ENCODE measurements at regions not wholly inside any gene's neighbourhood (a gene's known extent, or its start where the extent isn't known, plus 50 kb on each side); places are given as distances from the start of the nearest gene placed in this dataset.
"Not testable (repeated sequence)": the region's sequence is repeated elsewhere in the genome, so short reads cannot be mapped to it uniquely, and the experiment has no call there.

DNA sequence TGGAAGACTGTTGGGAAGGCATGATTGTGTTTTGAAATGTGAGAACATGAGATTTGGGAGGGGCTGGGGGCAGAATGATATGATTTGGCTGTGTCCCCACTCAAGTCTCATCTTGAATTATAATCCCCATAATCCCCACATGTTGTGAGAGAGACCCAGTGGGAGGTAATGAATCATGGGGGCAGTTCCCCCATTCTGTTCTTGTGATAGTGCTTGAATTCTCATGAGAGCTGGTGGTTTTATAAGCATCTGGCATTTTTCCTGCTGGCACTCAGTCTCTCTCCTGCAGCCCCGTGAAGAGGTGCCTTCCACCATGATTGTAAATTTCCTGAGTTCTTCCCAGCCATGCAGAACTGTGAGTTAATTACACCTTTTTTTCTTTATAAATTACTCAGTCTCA, 430.5 kb downstream of the OTOL1 start:
- H3K9me3 ChIP-seq (ENCODE audit: insufficient read depth, low read depth, low read length), result peaks cover 20% of the 10 kb centered on the region
- H3K4me3 ChIP-seq (ENCODE audit: low read length), result no peak overlapping the region
- H3K4me1 ChIP-seq (ENCODE audit: insufficient read depth, low read length), result no peaks in the 10 kb centered on the region
- no peaks in the 10 kb centered on the region for H3K27me3 ChIP-seq (ENCODE audit: insufficient read depth, low read length)
- H3K36me3 ChIP-seq (ENCODE audit: insufficient read depth, low read depth, low read length), result no peaks in the 10 kb centered on the region
- H3K9ac ChIP-seq (ENCODE audit: low read depth, low read length), result no peak overlapping the region
- no peak overlapping the region for H3K27ac ChIP-seq (ENCODE audit: low read length)

DNA sequence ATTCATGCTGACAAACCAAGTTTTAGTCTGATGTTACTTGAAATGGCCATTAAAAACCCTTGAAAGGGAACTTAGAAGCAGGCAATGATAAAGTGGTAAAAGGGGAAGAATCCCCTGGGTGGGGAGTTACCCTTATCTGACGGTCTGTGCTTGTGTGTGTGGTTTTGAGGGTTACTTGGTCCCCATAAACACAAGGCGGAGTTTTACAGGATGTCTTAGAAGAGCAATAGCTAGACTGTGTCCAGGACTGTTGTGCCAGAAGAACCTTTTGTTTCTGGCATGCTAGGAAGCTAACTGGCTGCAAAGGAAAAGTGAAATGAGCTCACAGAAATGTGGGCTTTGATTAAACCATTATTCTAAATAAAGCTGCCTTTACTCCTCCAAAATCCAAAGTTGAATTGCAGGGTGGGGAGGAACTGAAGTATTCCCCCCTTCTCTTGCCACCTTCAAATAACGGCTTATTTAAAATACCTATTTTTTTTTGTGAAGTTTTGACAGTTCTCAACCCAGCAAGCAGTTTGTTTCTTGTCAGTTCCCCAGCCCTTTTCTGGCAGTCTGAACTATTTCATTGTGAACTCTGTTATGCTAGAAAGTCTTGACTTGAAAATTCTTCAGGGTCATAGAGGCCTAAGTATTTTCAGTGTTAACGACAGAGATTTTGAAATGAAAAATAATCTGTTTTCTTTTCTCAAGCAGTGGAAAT, 443.5 kb downstream of the OTOL1 start:
- Histone ChIP-seq H3K36me3 (ENCODE audit: insufficient read depth, low read depth, low read length) (no peaks in the 10 kb centered on the region), H3K9me3 (ENCODE audit: insufficient read depth, low read depth, low read length) (no peaks in the 10 kb centered on the region; the same call in 1 of the 2 replicates), H3K4me3 (ENCODE audit: low read length) (no peak overlapping the region), H3K27me3 (ENCODE audit: insufficient read depth, low read length) (no peaks in the 10 kb centered on the region), H3K27ac (ENCODE audit: low read length) (no peak overlapping the region), H3K9ac (ENCODE audit: low read depth, low read length) (no peak overlapping the region), H3K4me1 (ENCODE audit: insufficient read depth, low read length) (no peaks in the 10 kb centered on the region; the same call in 1 of the 2 replicates)

DNA sequence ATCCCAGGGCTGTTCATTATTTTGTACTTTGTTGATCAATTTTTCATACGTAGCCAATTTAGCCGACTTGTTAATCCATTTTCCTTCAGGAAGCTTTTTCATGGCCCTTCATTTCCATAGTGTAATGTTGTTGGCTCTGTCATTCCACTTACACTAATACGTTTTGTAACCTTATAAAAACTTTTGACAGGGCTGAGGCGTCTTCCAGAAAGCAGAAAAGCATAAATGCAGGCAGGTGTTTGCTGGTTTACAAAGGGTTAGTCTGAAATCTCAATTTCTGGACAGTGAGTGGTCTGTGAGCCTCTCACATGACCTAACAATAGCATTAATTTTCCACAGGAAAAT, 444.0 kb downstream of the OTOL1 start:
- Histone ChIP-seq H3K4me1 (ENCODE audit: insufficient read depth, low read length) (no peaks in the 10 kb centered on the region; the same call in 1 of the 2 replicates), H3K27ac (ENCODE audit: low read length) (no peak overlapping the region), H3K36me3 (ENCODE audit: insufficient read depth, low read depth, low read length) (no peaks in the 10 kb centered on the region), H3K9me3 (ENCODE audit: insufficient read depth, low read depth, low read length) (no peaks in the 10 kb centered on the region; the same call in 1 of the 2 replicates), H3K4me3 (ENCODE audit: low read length) (no peak overlapping the region), H3K9ac (ENCODE audit: low read depth, low read length) (no peak overlapping the region), H3K27me3 (ENCODE audit: insufficient read depth, low read length) (no peaks in the 10 kb centered on the region)

DNA sequence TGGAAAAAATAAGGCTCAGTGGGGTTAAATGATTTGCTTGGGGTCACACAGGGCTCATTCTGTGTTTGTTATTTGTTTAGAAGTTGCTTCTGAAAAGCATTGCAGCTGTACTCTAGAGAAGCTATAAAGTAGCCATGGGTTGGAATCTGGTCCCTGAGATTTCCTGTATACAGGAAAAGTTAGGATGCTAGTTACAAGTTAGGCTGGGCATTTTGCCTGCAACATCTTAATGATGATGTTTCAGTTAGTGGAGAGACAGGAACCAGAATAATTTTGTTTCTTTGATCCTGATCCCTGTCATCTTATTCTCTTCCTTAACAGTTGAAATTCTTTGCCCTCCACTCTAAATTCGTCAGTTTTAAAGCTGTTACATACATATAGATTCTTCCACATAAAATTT, 445.3 kb downstream of the OTOL1 start:
- no peak overlapping the region for H3K9ac ChIP-seq (ENCODE audit: low read depth, low read length)
- no peak overlapping the region for H3K27ac ChIP-seq (ENCODE audit: low read length)
- H3K4me3 ChIP-seq (ENCODE audit: low read length), result no peak overlapping the region
- H3K4me1 ChIP-seq (ENCODE audit: insufficient read depth, low read length), result no peaks in the 10 kb centered on the region; the same call in 1 of the 2 replicates
- no peaks in the 10 kb centered on the region for H3K36me3 ChIP-seq (ENCODE audit: insufficient read depth, low read depth, low read length)
- H3K27me3 ChIP-seq (ENCODE audit: insufficient read depth, low read length), result no peaks in the 10 kb centered on the region
- no peaks in the 10 kb centered on the region; the same call in 1 of the 2 replicates for H3K9me3 ChIP-seq (ENCODE audit: insufficient read depth, low read depth, low read length)

DNA sequence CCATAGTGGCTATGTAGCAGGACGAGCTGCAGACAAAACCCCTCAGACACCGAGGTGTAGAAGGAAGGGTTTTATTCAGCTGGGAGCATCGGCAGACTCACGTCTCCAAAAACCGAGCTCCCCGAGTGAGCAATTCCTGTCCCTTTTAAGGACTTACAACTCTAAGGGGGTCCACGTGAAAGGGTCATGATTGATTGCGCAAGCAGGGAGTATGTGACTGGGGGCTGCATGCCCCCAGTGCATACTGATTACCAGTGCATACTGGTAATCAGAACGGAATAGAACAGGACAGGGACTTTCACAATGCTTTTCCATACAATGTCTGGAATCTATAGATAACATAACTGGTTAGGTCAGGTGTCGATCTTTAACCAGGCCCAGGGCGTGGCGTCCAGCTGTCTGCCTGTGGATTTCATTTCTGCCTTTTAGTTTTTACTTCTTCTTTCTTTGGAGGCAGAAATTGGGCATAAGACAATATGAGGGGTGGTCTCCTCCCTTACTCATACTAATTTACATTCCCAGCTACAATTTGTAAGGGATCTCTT, 447.3 kb downstream of the OTOL1 start:
- not testable (repeated sequence) for H3K27me3 ChIP-seq (ENCODE audit: insufficient read depth, low read length); H3K4me3 ChIP-seq (ENCODE audit: low read length); H3K4me1 ChIP-seq (ENCODE audit: insufficient read depth, low read length); H3K9me3 ChIP-seq (ENCODE audit: insufficient read depth, low read depth, low read length); H3K9ac ChIP-seq (ENCODE audit: low read depth, low read length); H3K36me3 ChIP-seq (ENCODE audit: insufficient read depth, low read depth, low read length); H3K27ac ChIP-seq (ENCODE audit: low read length)

DNA sequence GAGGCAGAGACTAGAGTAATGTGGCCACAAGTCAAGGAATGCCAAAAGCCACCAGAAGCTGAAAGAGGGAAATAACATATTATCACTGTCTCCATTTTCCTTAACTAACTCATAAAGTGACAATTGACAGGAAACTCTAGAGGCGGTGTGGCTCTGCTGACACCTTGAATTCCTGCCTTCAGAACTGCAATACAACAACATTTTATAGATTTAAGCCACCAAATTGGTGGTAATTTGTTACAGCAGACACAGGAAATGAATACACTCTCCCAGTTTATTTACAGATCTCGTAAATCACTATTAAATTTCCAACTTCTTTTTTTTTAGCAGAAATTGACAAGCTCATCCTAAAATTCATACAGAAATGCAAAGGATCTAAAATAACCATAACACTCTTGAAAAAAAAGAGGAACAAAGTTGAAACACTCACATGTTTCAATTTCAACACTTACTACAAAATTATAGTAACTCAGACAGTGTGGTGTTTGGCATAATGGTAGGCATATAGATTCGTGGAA, 449.9 kb downstream of the OTOL1 start:
- H3K27ac ChIP-seq (ENCODE audit: low read length), result no peak overlapping the region
- no peaks in the 10 kb centered on the region for H3K4me1 ChIP-seq (ENCODE audit: insufficient read depth, low read length)
- no peaks in the 10 kb centered on the region for H3K36me3 ChIP-seq (ENCODE audit: insufficient read depth, low read depth, low read length)
- no peaks in the 10 kb centered on the region; the same call in 1 of the 2 replicates for H3K9me3 ChIP-seq (ENCODE audit: insufficient read depth, low read depth, low read length)
- no peak overlapping the region for H3K4me3 ChIP-seq (ENCODE audit: low read length)
- H3K27me3 ChIP-seq (ENCODE audit: insufficient read depth, low read length), result no peaks in the 10 kb centered on the region
- H3K9ac ChIP-seq (ENCODE audit: low read depth, low read length), result no peak overlapping the region

DNA sequence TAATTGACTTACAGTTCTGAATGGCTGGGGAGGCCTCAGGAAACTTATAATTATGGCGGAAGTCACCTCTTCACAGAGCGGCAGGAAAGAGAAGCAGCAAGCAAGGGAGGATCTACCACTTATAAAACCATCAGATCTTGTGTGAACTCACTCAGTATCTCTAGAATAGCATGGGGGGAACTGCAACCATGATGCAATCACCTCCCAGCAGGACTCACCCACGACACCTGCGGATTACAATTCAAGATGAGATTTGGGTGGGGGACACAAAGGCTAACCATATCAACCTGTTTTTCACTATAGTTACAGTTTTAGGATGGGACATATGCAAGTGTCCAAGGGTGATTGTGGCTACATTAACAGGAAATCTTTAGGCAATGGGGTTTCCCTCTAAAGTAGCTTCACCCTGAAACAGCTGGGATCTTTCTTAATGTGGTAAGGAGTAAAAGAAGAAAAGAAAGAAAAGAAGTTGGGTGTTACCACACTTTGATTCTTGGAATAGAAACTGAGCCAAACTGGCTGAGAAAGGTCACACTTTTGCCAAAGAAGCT, 453.8 kb downstream of the OTOL1 start:
- H3K27me3 ChIP-seq (ENCODE audit: insufficient read depth, low read length), result no peaks in the 10 kb centered on the region
- no peak overlapping the region for H3K9ac ChIP-seq (ENCODE audit: low read depth, low read length)
- no peak overlapping the region for H3K27ac ChIP-seq (ENCODE audit: low read length)
- no peaks in the 10 kb centered on the region for H3K9me3 ChIP-seq (ENCODE audit: insufficient read depth, low read depth, low read length)
- no peaks in the 10 kb centered on the region for H3K4me1 ChIP-seq (ENCODE audit: insufficient read depth, low read length)
- no peaks in the 10 kb centered on the region for H3K36me3 ChIP-seq (ENCODE audit: insufficient read depth, low read depth, low read length)
- no peak overlapping the region for H3K4me3 ChIP-seq (ENCODE audit: low read length)

DNA sequence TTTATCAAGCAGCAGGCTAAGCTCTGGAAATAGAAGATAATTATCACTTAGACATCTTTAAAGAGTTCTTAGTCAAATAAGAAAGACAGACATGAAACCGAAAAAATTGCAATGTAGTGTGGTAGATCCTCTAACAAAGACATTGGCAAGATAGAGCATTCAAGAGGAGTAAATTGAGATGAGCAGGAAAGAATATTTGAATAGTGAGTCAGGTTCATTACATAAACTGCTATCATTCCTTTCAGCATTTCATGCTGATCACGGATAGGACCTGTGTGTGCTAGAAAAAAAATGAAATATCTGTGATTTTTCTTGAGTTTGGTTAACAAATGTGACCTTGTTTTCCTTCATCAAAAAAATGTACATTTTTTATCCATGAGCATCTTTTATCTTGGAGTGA, 460.9 kb downstream of the OTOL1 start:
- no peak overlapping the region for H3K9ac ChIP-seq (ENCODE audit: low read depth, low read length)
- no peaks in the 10 kb centered on the region for H3K27me3 ChIP-seq (ENCODE audit: insufficient read depth, low read length)
- H3K9me3 ChIP-seq (ENCODE audit: insufficient read depth, low read depth, low read length), result no peaks in the 10 kb centered on the region
- H3K27ac ChIP-seq (ENCODE audit: low read length), result no peak overlapping the region
- no peaks in the 10 kb centered on the region for H3K4me1 ChIP-seq (ENCODE audit: insufficient read depth, low read length)
- H3K4me3 ChIP-seq (ENCODE audit: low read length), result no peak overlapping the region
- H3K36me3 ChIP-seq (ENCODE audit: insufficient read depth, low read depth, low read length), result no peaks in the 10 kb centered on the region

DNA sequence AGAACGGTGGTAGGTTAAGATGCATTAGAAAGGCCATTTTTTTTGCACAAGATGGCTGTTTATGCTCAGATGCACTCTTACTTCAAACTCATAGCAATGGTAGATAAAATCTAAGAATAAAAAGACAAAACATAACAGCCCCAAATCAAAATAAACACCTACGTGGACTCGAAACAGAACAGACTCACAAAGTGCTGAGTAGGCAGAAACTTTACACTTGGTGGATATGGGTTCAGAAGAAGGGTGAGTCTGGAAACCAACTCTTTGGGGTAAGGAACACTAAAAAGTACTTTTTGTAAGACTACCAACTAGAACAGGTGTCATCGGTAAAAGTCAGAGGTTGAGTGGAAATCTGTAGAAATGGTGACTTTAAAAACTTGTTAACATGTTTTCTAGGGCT, 468.2 kb downstream of the OTOL1 start:
- H3K9ac ChIP-seq (ENCODE audit: low read depth, low read length), result no peak overlapping the region
- H3K4me1 ChIP-seq (ENCODE audit: insufficient read depth, low read length), result no peaks in the 10 kb centered on the region
- H3K27me3 ChIP-seq (ENCODE audit: insufficient read depth, low read length), result no peaks in the 10 kb centered on the region
- no peak overlapping the region for H3K27ac ChIP-seq (ENCODE audit: low read length)
- no peak overlapping the region for H3K4me3 ChIP-seq (ENCODE audit: low read length)
- no peaks in the 10 kb centered on the region for H3K9me3 ChIP-seq (ENCODE audit: insufficient read depth, low read depth, low read length)
- H3K36me3 ChIP-seq (ENCODE audit: insufficient read depth, low read depth, low read length), result no peaks in the 10 kb centered on the region

DNA sequence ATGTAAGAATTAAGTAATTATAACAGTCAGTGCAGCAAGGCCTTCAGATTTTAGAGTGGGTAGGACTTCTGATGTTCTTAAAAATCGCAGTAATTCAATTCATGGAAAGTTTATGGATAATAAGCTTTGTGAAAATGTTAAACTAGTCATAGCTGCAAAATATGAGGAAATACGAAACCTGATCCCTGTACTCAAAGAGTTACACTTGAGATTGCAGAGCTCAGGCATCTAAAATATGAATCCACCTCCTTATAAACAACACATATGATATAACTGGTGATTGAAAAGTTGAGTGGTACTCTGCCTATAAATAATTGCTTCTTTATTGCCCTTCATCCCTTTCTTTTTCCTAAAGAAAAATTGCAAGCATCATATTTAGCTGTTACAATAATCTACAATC, 473.3 kb downstream of the OTOL1 start:
- no peak overlapping the region for H3K4me3 ChIP-seq (ENCODE audit: low read length)
- H3K36me3 ChIP-seq (ENCODE audit: insufficient read depth, low read depth, low read length), result no peaks in the 10 kb centered on the region
- H3K27ac ChIP-seq (ENCODE audit: low read length), result no peak overlapping the region
- no peaks in the 10 kb centered on the region for H3K27me3 ChIP-seq (ENCODE audit: insufficient read depth, low read length)
- no peaks in the 10 kb centered on the region for H3K4me1 ChIP-seq (ENCODE audit: insufficient read depth, low read length)
- no peaks in the 10 kb centered on the region for H3K9me3 ChIP-seq (ENCODE audit: insufficient read depth, low read depth, low read length)
- H3K9ac ChIP-seq (ENCODE audit: low read depth, low read length), result no peak overlapping the region

DNA sequence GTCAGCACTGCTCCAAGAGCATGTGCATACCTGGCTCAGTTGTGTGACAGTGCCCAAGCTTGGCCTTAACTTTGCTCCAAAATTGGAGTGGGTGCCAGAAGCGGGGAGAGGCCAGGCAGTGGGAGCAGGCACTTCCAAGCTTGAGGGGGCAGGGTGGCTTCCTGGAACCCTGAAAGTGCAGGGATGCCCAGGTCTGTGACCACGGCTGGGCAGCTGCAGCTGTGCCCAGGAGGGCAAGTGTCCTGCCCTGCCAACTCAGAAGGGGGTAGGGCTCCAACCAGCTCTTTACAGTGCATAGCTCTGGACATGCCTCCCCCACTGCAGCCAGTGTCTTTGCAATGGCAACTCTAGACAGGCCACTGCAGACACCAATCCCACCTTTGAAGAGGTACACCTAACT, 478.6 kb downstream of the OTOL1 start:
- Histone ChIP-seq H3K4me1 (ENCODE audit: insufficient read depth, low read length) (no peaks in the 10 kb centered on the region), H3K27ac (ENCODE audit: low read length) (no peak overlapping the region), H3K9ac (ENCODE audit: low read depth, low read length) (no peak overlapping the region), H3K27me3 (ENCODE audit: insufficient read depth, low read length) (no peaks in the 10 kb centered on the region), H3K36me3 (ENCODE audit: insufficient read depth, low read depth, low read length) (no peaks in the 10 kb centered on the region), H3K9me3 (ENCODE audit: insufficient read depth, low read depth, low read length) (peaks cover 6% of the 10 kb centered on the region; the same call in 1 of the 2 replicates), H3K4me3 (ENCODE audit: low read length) (no peak overlapping the region)

DNA sequence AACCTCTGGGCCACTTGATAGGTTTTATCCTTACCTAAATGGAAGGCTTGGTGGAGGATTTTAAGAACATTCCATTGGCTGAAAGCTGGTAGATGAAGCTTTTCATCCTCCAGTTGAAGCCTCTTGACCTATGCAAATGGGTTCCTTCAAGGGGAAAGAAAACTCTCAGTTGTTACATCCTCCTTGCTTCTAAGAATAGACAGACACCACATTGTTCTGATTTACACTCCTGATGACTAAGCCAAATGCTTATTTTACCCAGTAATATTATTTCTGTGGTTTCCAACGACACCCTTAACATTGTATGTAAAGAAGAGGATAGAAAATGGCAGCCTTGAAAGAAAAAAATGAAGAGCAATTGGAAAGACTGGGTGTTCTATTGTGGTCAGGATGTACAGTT, 480.5 kb downstream of the OTOL1 start:
- no peak overlapping the region for H3K27ac ChIP-seq (ENCODE audit: low read length)
- H3K9me3 ChIP-seq (ENCODE audit: insufficient read depth, low read depth, low read length), result peaks cover 6% of the 10 kb centered on the region; the same call in 1 of the 2 replicates
- no peaks in the 10 kb centered on the region for H3K36me3 ChIP-seq (ENCODE audit: insufficient read depth, low read depth, low read length)
- H3K9ac ChIP-seq (ENCODE audit: low read depth, low read length), result no peak overlapping the region
- H3K4me1 ChIP-seq (ENCODE audit: insufficient read depth, low read length), result no peaks in the 10 kb centered on the region
- H3K27me3 ChIP-seq (ENCODE audit: insufficient read depth, low read length), result no peaks in the 10 kb centered on the region
- H3K4me3 ChIP-seq (ENCODE audit: low read length), result no peak overlapping the region
